Stimulated activated CD4-positive, alpha-beta T cell treated with anti-CD3 and anti-CD28 coated beads, Interleukin-1b, Interleukin-23, amount 100 ng/mL, for 48 hours (primary cell): ENCODE measurements at regions not wholly inside any gene's neighbourhood (a gene's known extent, or its start where the extent isn't known, plus 50 kb on each side); places are given as distances from the start of the nearest gene placed in this dataset.
"Not testable (repeated sequence)": the region's sequence is repeated elsewhere in the genome, so short reads cannot be mapped to it uniquely, and the experiment has no call there.

Experiments
- DNase-seq: peaks from one replicate; pipeline ENCODE4 v3.0.0-alpha.2; 2020

- no peak for DNase-seq
Observed at GRCh38 chrX:69060631-69061408, 104.4 kb downstream of the PJA1 start.

GRCh38 chrX:69055193-69055592 lies 110.1 kb downstream of the PJA1 start:
- no peak for DNase-seq

- DNase-seq = not testable (repeated sequence)
Observed at GRCh38 chrX:69054497-69054896, 110.8 kb downstream of the PJA1 start.

- DNase-seq = no peak
Observed at GRCh38 chrX:69051901-69052300, 113.4 kb downstream of the PJA1 start.

GRCh38 chrX:69050051-69050765 lies 115.0 kb downstream of the PJA1 start:
- DNase-seq = no peak

- no peak for DNase-seq
Observed at GRCh38 chrX:69046996-69047490, 118.2 kb downstream of the PJA1 start.

GRCh38 chrX:69045616-69046345 lies 119.5 kb downstream of the PJA1 start:
- DNase-seq = no peak

- DNase-seq = no peak
Observed at GRCh38 chrX:69038816-69039215, 126.4 kb downstream of the PJA1 start.

- DNase-seq = no peak
Observed at GRCh38 chrX:69038188-69038587, 127.1 kb downstream of the PJA1 start.

GRCh38 chrX:69037786-69038185 lies 127.5 kb downstream of the PJA1 start:
- DNase-seq = no peak

- no peak for DNase-seq
Observed at GRCh38 chrX:69036674-69037573, 128.3 kb downstream of the PJA1 start.

- no peak for DNase-seq
Observed at GRCh38 chrX:69034451-69034850, 130.8 kb downstream of the PJA1 start.

GRCh38 chrX:69033936-69034335 lies 131.3 kb downstream of the PJA1 start:
- DNase-seq = no peak

- no peak for DNase-seq
Observed at GRCh38 chrX:69032601-69033000, 132.7 kb downstream of the PJA1 start.

- no peak for DNase-seq
Observed at GRCh38 chrX:69031971-69032391, 133.3 kb downstream of the PJA1 start.

- no peak for DNase-seq
Observed at GRCh38 chrX:69031181-69031580, 134.1 kb downstream of the PJA1 start.

- no peak for DNase-seq
Observed at GRCh38 chrX:69029771-69030170, 135.5 kb downstream of the PJA1 start.

- DNase-seq = no peak
Observed at GRCh38 chrX:69028761-69029120, 136.5 kb downstream of the PJA1 start.

GRCh38 chrX:69028006-69028760 lies 137.1 kb downstream of the PJA1 start:
- no peak for DNase-seq

GRCh38 chrX:69027181-69028005 lies 137.9 kb downstream of the PJA1 start:
- no peak for DNase-seq

GRCh38 chrX:69025802-69026301 lies 139.4 kb downstream of the PJA1 start:
- DNase-seq = no peak
